Caco-2 (cell line): ENCODE measurements at regions not wholly inside any gene's neighbourhood (a gene's known extent, or its start where the extent isn't known, plus 50 kb on each side); places are given as distances from the start of the nearest gene placed in this dataset.

Experiments
- BruUV-seq: library from RNA; stranded (reverse); fragments of 400-500 nt; replicated peaks from 2 replicates; lab custom pipeline; 2021; lab: Mats Ljungman, UMichigan
- CTCF ChIA-PET: fragments of 300-600 bp; sonication (Branson Sonifier 250); formaldehyde crosslinking; loops from one replicate; lab custom pipeline; 2022; ENCODE audit warnings: antibody characterized with exemption; lab: Charles Lee
- POLR2A ChIA-PET: fragments of 300-600 bp; sonication (Branson Sonifier 250); formaldehyde crosslinking; loops from one replicate; lab custom pipeline; 2022; ENCODE audit warnings: antibody characterized with exemption; lab: Charles Lee
- DNase-seq, 2 experiments: peaks; one replicate each; pipeline versions ENCODE4 v3.0.0 to v3.0.0-alpha.2; 2020 to 2022
- H3K27me3 ChIP-seq: replicated peaks from 2 replicates; pipeline ENCODE4 v1.6.0; 2011; ENCODE audit warnings: low read length; ENCODE audit not compliant: control insufficient read depth, insufficient read depth
- H3K36me3 ChIP-seq: 2 replicates; pipeline ENCODE4 v1.5.1; 2011; ENCODE audit warnings: low read length; ENCODE audit not compliant: control insufficient read depth, insufficient read depth
- H3K4me1 ChIP-seq: fragments of 250-450 bp; sonication (Bioruptor Pico); 2 replicates; pipeline ENCODE4 v1.5.1; 2020; ENCODE audit warnings: mild to moderate bottlenecking
- H3K4me3 ChIP-seq: 2 replicates; pipeline ENCODE4 v1.5.1; 2011; ENCODE audit warnings: low read depth, mild to moderate bottlenecking, control low read depth, low read length
- H3K9me3 ChIP-seq: fragments of 250-450 bp; sonication (Bioruptor Pico); 2 replicates; pipeline ENCODE4 v1.5.1; 2020; ENCODE audit warnings: mild to moderate bottlenecking, moderate library complexity
- H3K27ac Mint-ChIP-seq: one replicate; pipeline ENCODE4 v1.8.0; 2022; ENCODE audit warnings: mixed read lengths; ENCODE audit not compliant: unreplicated experiment
- H3K27me3 Mint-ChIP-seq: one replicate; pipeline ENCODE4 v1.8.0; 2022; ENCODE audit warnings: mixed read lengths; ENCODE audit not compliant: insufficient read depth, unreplicated experiment
- H3K36me3 Mint-ChIP-seq: one replicate; pipeline ENCODE4 v1.8.0; 2022; ENCODE audit warnings: mild to moderate bottlenecking, mixed read lengths; ENCODE audit not compliant: insufficient read depth, unreplicated experiment
- H3K4me1 Mint-ChIP-seq: one replicate; pipeline ENCODE4 v1.8.0; 2022; ENCODE audit warnings: low read depth, mixed read lengths; ENCODE audit not compliant: unreplicated experiment
- H3K4me3 Mint-ChIP-seq: one replicate; pipeline ENCODE4 v1.8.0; 2022; ENCODE audit warnings: mild to moderate bottlenecking, moderate library complexity, mixed read lengths; ENCODE audit not compliant: unreplicated experiment
- H3K9me3 Mint-ChIP-seq: one replicate; pipeline ENCODE4 v1.8.0; 2022; ENCODE audit warnings: mixed read lengths; ENCODE audit not compliant: unreplicated experiment
- CTCF ChIP-seq, 2 experiments: fragments of 200-600 bp in 1 of 2; IDR thresholded peaks; 1 replicate in 1 of 2; 2 replicates in 1 of 2; pipeline versions ENCODE4 v1.5.1 to v1.8.0; 2011 to 2022; ENCODE audit warnings: antibody characterized with exemption in 1 of 2, control low read depth in 1 of 2, inconsistent platforms in 1 of 2, low read depth in 1 of 2, low read length in 1 of 2, mild to moderate bottlenecking in 1 of 2, moderate library complexity in 1 of 2; ENCODE audit not compliant: insufficient read depth in 1 of 2, severe bottlenecking in 1 of 2, unreplicated experiment in 1 of 2
- intact Hi-C: fragments of 100-400 bp; cut with micrococcal nuclease; formaldehyde crosslinking; loops from one replicate; pipeline ENCODE4 v1.10.0; 2022; ENCODE audit not compliant: unreplicated experiment

DNA sequence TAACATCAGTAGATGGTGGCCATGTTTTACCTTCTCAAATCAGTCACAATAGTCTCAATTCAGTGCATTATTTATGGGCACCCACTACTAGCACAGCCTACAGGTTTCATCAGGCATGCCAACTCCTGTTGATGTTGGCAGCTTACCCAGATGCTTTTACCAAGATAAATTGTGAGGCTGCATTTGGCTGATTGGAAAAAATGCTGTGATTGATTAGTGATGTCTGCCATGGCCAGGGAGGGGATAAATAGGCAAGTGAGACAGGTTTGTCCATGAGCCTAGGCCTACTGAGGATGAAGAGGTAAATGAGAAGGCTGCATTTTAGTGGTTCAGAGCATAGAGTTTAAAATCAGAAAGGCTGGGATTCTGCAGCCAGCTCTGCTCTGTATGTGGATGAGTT is 227.1 kb downstream of the NFATC2 start:
- peaks cover 9% of the 10 kb centered on the region for H3K36me3 Mint-ChIP-seq
- H3K27me3 Mint-ChIP-seq: no peaks in the 10 kb centered on the region
- no peak overlapping the region for H3K4me3 Mint-ChIP-seq
- no peak for TF ChIP-seq CTCF (IDR thresholded peaks at IDR 0.05; ENCODE audit: insufficient read depth in 1 of 2, low read depth in 1 of 2, low read length in 1 of 2, severe bottlenecking in 1 of 2, unreplicated experiment in 1 of 2)
- H3K4me1 Mint-ChIP-seq: peaks cover 28% of the 10 kb centered on the region
- peaks cover 19% of the 10 kb centered on the region for H3K4me1 ChIP-seq
- DNase-seq: no peak
- H3K9me3 Mint-ChIP-seq: peaks cover 32% of the 10 kb centered on the region
- no peak overlapping the region for H3K4me3 ChIP-seq
- peaks cover 23% of the 10 kb centered on the region for H3K9me3 ChIP-seq
- POLR2A ChIA-PET: no interaction called here
- H3K36me3 ChIP-seq: no peaks in the 10 kb centered on the region
- no peak overlapping the region for H3K27ac Mint-ChIP-seq
- H3K27me3 ChIP-seq: no peaks in the 10 kb centered on the region
- CTCF ChIA-PET: no interaction called here
- intact Hi-C loops: no loop called here
- no TSS peak for BruUV-seq

DNA sequence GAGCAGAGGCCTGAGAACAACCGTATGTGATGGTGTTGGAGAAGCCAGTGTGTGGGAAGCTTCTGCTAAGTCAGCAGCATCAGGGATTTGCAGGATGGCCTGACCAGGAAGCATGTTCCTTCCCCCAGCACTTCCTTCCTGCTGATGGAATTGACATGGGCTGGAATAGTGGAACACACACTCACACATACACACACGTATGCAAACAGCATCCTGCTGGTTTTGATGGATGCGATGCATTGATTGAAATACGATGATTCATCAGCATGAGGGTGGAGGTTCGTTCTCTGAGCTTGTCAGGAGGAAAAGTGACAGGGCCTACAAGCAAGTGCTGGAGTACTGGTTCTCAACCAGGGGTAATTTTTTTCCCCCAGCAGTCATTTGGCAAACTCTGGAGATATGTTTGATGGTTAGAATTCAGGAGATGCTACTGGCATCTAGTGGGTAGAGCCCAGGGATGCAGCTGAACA is 229.1 kb downstream of the NFATC2 start:
- peaks cover 30% of the 10 kb centered on the region for H3K4me1 Mint-ChIP-seq
- CTCF ChIA-PET: interaction anchor here (0.8 to 2.9 kb wide), 3 partner anchors 12 to 326 kb away, joined by 3 to 18 read pairs (median 12); no protein-coding TSS in a partner anchor

DNA sequence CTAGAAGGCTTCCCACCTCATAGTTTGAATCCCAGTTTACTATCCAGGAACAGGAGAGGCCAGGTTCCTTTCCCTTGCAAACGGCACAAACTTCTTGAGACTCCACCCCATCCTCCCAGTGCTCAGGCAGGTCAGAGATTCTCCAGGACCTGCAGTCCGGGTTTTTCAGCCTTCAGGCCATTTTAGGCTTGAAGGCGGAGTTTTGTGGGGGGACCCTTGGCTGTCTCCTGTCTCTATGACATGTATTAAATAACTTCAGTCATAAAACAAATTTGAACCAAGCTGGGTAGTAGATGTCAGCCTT is 230.1 kb downstream of the NFATC2 start:
- Mint-ChIP-seq H3K27me3 (no peaks in the 10 kb centered on the region), H3K27ac (peak overlapping the region; percentile 48), H3K36me3 (peaks cover 10% of the 10 kb centered on the region), H3K4me1 (peaks cover 30% of the 10 kb centered on the region), H3K4me3 (peak overlapping the region; percentile 60), H3K9me3 (peaks cover 34% of the 10 kb centered on the region)
- ChIA-PET POLR2A (no interaction called here), CTCF (interaction anchor here (2.0 to 2.9 kb wide), 2 partner anchors 13 to 325 kb away, joined by 12 to 18 read pairs; no protein-coding TSS in a partner anchor)
- BruUV-seq: no TSS peak
- H3K9me3 ChIP-seq: peaks cover 26% of the 10 kb centered on the region
- intact Hi-C loops: no loop called here
- peaks cover 19% of the 10 kb centered on the region for H3K4me1 ChIP-seq
- no peak for TF ChIP-seq CTCF (IDR thresholded peaks at IDR 0.05; ENCODE audit: insufficient read depth in 1 of 2, low read depth in 1 of 2, low read length in 1 of 2, severe bottlenecking in 1 of 2, unreplicated experiment in 1 of 2)
- no peaks in the 10 kb centered on the region for H3K27me3 ChIP-seq
- H3K4me3 ChIP-seq: no peak overlapping the region
- H3K36me3 ChIP-seq: no peaks in the 10 kb centered on the region
- no peak for DNase-seq

More for the DNA sequence above, 229.1 kb downstream of the NFATC2 start:
- no peak overlapping the region for H3K4me3 ChIP-seq
- H3K36me3 ChIP-seq: no peaks in the 10 kb centered on the region
- no TSS peak for BruUV-seq
- POLR2A ChIA-PET: no interaction called here
- H3K9me3 ChIP-seq: peaks cover 26% of the 10 kb centered on the region
- H3K27ac Mint-ChIP-seq: no peak overlapping the region
- no peaks in the 10 kb centered on the region for H3K27me3 Mint-ChIP-seq
- peaks cover 10% of the 10 kb centered on the region for H3K36me3 Mint-ChIP-seq
- peaks cover 19% of the 10 kb centered on the region for H3K4me1 ChIP-seq
- intact Hi-C loops: no loop called here
- TF ChIP-seq CTCF (IDR thresholded peaks at IDR 0.05; ENCODE audit: insufficient read depth in 1 of 2, low read depth in 1 of 2, low read length in 1 of 2, severe bottlenecking in 1 of 2, unreplicated experiment in 1 of 2): no peak
- peaks cover 34% of the 10 kb centered on the region for H3K9me3 Mint-ChIP-seq
- no peak for DNase-seq
- H3K27me3 ChIP-seq: no peaks in the 10 kb centered on the region
- H3K4me3 Mint-ChIP-seq: no peak overlapping the region
